HepG2 (cell line): ENCODE measurements at regions not wholly inside any gene's neighbourhood (a gene's known extent, or its start where the extent isn't known, plus 50 kb on each side); places are given as distances from the start of the nearest gene placed in this dataset.

Experiments used
- CREB1 ChIP-seq, 2 experiments: fragments of 450-650 bp in 1 of 2; IDR thresholded peaks; 2 replicates each; pipeline ENCODE4 v1.6.1; 2016 to 2017; ENCODE audit warnings: control low read depth in 1 of 2, mild to moderate bottlenecking in 1 of 2, missing compliant biosample characterization in 1 of 2, missing genetic modification characterization in 1 of 2
- MAFG ChIP-seq: sonication (generic); formaldehyde crosslinking; IDR thresholded peaks from 2 replicates; pipeline ENCODE4 v1.5.1; 2020; ENCODE audit warnings: mild to moderate bottlenecking, missing genetic modification reagents
- PHF21A ChIP-seq: sonication (generic); formaldehyde crosslinking; IDR thresholded peaks from 2 replicates; pipeline ENCODE4 v1.5.0; 2020; ENCODE audit warnings: mild to moderate bottlenecking, missing genetic modification reagents
- TF ChIP-seq, protein P1 (sequence below): sonication (generic); formaldehyde crosslinking; IDR thresholded peaks from 2 replicates; pipeline ENCODE4 v1.5.0; 2020; ENCODE audit warnings: mild to moderate bottlenecking, missing genetic modification reagents, moderate library complexity

DNA sequence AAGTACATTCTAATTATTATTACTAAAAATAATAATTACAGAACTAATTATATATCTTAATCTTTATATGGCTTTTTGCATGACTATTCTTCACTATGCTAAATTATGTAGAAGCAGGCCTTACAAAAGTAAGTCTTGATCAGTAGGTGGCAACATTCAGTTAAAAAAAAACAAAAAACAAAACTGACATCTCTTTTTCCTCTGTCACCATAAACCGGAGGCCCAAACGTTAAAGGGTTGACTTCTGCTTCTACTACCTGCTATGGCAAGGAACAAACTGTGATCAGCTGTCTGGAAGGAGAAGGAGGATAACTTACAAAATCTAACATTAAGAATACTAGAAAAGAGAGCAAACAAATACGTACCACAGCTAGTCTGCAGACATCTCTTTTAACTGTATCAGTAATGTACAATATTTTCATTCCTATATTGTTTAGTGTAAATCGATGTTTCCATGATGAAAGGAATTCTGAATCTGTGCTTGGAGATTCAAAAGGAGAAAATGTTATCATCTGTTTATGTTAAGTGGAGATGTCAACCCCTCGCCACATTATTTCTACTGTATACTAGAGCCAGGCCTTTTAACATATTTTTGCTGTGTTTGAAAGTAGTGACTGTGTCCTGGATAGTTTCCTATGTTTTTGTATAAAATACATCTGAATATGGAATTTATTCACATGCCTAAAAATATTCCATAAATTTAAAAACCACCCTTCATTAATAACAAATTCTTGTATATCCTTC lies 1525.4 kb downstream of the SLITRK1 start:
- TF ChIP-seq, protein P1, sequence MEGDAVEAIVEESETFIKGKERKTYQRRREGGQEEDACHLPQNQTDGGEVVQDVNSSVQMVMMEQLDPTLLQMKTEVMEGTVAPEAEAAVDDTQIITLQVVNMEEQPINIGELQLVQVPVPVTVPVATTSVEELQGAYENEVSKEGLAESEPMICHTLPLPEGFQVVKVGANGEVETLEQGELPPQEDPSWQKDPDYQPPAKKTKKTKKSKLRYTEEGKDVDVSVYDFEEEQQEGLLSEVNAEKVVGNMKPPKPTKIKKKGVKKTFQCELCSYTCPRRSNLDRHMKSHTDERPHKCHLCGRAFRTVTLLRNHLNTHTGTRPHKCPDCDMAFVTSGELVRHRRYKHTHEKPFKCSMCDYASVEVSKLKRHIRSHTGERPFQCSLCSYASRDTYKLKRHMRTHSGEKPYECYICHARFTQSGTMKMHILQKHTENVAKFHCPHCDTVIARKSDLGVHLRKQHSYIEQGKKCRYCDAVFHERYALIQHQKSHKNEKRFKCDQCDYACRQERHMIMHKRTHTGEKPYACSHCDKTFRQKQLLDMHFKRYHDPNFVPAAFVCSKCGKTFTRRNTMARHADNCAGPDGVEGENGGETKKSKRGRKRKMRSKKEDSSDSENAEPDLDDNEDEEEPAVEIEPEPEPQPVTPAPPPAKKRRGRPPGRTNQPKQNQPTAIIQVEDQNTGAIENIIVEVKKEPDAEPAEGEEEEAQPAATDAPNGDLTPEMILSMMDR (CRISPR knock-in tag) = no peak
- TF ChIP-seq PHF21A (CRISPR knock-in tag) (no peak), MAFG (CRISPR knock-in tag) (no peak), CREB1 (IDR thresholded peaks at IDR 0.05) (no peak), CREB1 (CRISPR knock-in tag; IDR thresholded peaks at IDR 0.05) (no peak)
